OCI-LY3 (cell line): ENCODE measurements at regions not wholly inside any gene's neighbourhood (a gene's known extent, or its start where the extent isn't known, plus 50 kb on each side); places are given as distances from the start of the nearest gene placed in this dataset.

Source experiments
- CTCF ChIP-seq: fragments of 200-600, 300-600 bp; sonication (generic); IDR thresholded peaks from 2 replicates; pipeline ENCODE4 v1.5.1; 2014; ENCODE audit warnings: antibody characterized with exemption, low read length, low read depth
- EZH2phosphoT487 ChIP-seq: fragments of 200-600 bp; shearing (Covaris generic); IDR thresholded peaks from 2 replicates; pipeline ENCODE4 v1.6.1; 2018; ENCODE audit warnings: antibody characterized with exemption, mixed run types, low read depth

DNA sequence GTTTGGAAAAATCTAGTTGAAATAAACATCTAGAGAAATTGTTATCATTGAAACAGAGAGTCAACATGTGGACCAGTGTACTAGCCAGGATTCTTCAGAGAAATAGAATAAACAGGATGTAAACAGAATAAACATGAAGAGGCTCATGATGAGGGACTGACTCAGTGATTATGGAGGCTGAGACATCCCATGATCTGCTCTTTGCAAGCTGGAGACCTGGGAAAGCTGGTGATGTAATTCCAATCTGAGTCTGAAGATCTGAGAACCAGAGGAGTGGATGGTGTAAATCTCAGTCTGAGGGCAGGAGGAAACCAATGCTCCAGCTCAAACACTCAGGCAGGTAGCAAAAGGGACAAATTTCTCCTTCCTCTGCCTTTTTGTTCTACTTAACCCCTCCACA, 62.9 kb upstream of the FAM180A start:
- TF ChIP-seq CTCF (no peak), EZH2phosphoT487 (no peak)
